Mesendoderm (in vitro differentiated cells): ENCODE measurements at regions not wholly inside any gene's neighbourhood (a gene's known extent, or its start where the extent isn't known, plus 50 kb on each side); places are given as distances from the start of the nearest gene placed in this dataset.

Experiments used
- DNase-seq: peaks from one replicate; pipeline ENCODE4 v3.0.0; 2013
- H2AK5ac ChIP-seq: 2 replicates; pipeline ENCODE4 v1.6.1; 2013; ENCODE audit warnings: low read length, inconsistent platforms
- H2BK120ac ChIP-seq: 2 replicates; pipeline ENCODE4 v1.6.1; 2013; ENCODE audit warnings: low read depth, mild to moderate bottlenecking, low read length, moderate library complexity, mixed read lengths
- H2BK15ac ChIP-seq: replicated peaks from 2 replicates; pipeline ENCODE4 v1.6.1; 2013; ENCODE audit warnings: low read depth, mild to moderate bottlenecking, moderate library complexity
- H2BK5ac ChIP-seq: 2 replicates; pipeline ENCODE4 v1.6.1; 2013; ENCODE audit warnings: low read length, inconsistent platforms
- H3K18ac ChIP-seq: 2 replicates; pipeline ENCODE4 v1.6.1; 2013; ENCODE audit warnings: mild to moderate bottlenecking, low read length, mixed read lengths
- H3K23ac ChIP-seq: one replicate; pipeline ENCODE4 v1.6.1; 2013; ENCODE audit warnings: low read length
- H3K27ac ChIP-seq: 2 replicates; pipeline ENCODE4 v1.5.1; 2013; ENCODE audit warnings: low read depth, mild to moderate bottlenecking, inconsistent platforms, low read length, moderate library complexity
- H3K27me3 ChIP-seq: 2 replicates; pipeline ENCODE4 v1.6.1; 2013; ENCODE audit warnings: low read length, control low read depth, mild to moderate bottlenecking, inconsistent platforms; ENCODE audit not compliant: insufficient read depth, poor library complexity
- H3K36me3 ChIP-seq: 2 replicates; pipeline ENCODE4 v1.6.1; 2013; ENCODE audit warnings: low read length, inconsistent platforms; ENCODE audit not compliant: control insufficient read depth, insufficient read depth
- H3K4ac ChIP-seq: one replicate; pipeline ENCODE4 v1.6.1; 2013; ENCODE audit warnings: low read depth, mild to moderate bottlenecking, low read length, moderate library complexity
- H3K4me1 ChIP-seq: 2 replicates; pipeline ENCODE4 v1.6.1; 2013; ENCODE audit warnings: low read depth, low read length, inconsistent platforms; ENCODE audit not compliant: control insufficient read depth
- H3K4me2 ChIP-seq: 2 replicates; pipeline ENCODE4 v1.6.1; 2013; ENCODE audit warnings: low read length
- H3K4me3 ChIP-seq: 2 replicates; pipeline ENCODE4 v1.5.1; 2013; ENCODE audit warnings: mild to moderate bottlenecking, low read length
- H3K56ac ChIP-seq: one replicate; pipeline ENCODE4 v1.6.1; 2013; ENCODE audit warnings: low read length
- H3K79me1 ChIP-seq: 2 replicates; pipeline ENCODE4 v1.6.1; 2013; ENCODE audit warnings: low read length, inconsistent platforms
- H3K79me2 ChIP-seq: 2 replicates; pipeline ENCODE4 v1.6.1; 2013; ENCODE audit warnings: mild to moderate bottlenecking, low read length; ENCODE audit not compliant: control insufficient read depth, insufficient read depth
- H3K9ac ChIP-seq: 2 replicates; pipeline ENCODE4 v1.6.1; 2013; ENCODE audit warnings: low read length, inconsistent platforms
- H4K5ac ChIP-seq: one replicate; pipeline ENCODE4 v1.6.1; 2013; ENCODE audit warnings: low read length
- H4K8ac ChIP-seq: one replicate; pipeline ENCODE4 v1.6.1; 2013; ENCODE audit warnings: low read depth, mild to moderate bottlenecking, control low read depth, low read length, moderate library complexity
- WGBS: extraction: QIAGEN DNeasy Blood & Tissue Kit; methylation state at CpG from one replicate; pipeline ENCODE4 v1.1.7; 2013; ENCODE audit warnings: low lambda C conversion rate, missing lambda C conversion rate; ENCODE audit not compliant: insufficient coverage; ENCODE audit errors: extremely low coverage; 5-methylcytosine and 5-hydroxymethylcytosine counted together

DNA sequence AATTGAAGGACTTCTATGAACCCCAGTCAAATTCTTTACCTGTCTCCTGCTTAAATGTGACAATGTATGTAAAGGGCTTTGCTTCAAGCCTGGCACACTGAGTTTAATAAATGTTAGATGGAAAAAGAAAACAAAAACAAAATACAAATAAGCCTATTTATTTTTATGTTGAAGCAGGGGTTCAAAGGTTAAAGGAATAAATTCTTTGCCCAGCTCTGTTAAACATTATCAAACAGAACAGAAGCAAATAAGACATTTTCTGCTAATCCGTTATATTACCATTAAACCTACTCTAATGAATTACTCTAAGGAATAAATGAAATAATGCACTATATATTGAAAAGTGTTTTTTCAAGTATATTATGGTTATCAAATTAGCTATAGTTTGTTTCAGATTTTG is 182.5 kb upstream of the CEP162 start:
- H3K4ac ChIP-seq: no peak overlapping the region
- no peak overlapping the region for H4K5ac ChIP-seq
- 100% methylated on average over 1 of the region's 1 CpG for WGBS
- no peak overlapping the region for H3K56ac ChIP-seq
- H3K27ac ChIP-seq: no peak overlapping the region
- no peaks in the 10 kb centered on the region for H3K79me2 ChIP-seq
- no peaks in the 10 kb centered on the region for H3K79me1 ChIP-seq
- no peak overlapping the region for H4K8ac ChIP-seq
- no peaks in the 10 kb centered on the region for H3K27me3 ChIP-seq
- no peak overlapping the region for H2BK15ac ChIP-seq
- H2BK5ac ChIP-seq: no peak overlapping the region
- H3K4me1 ChIP-seq: no peaks in the 10 kb centered on the region
- no peak overlapping the region for H3K4me3 ChIP-seq
- no peak overlapping the region for H3K23ac ChIP-seq
- no peak overlapping the region for H3K4me2 ChIP-seq
- no peak for DNase-seq
- H3K36me3 ChIP-seq: no peaks in the 10 kb centered on the region
- no peak overlapping the region for H3K18ac ChIP-seq
- no peak overlapping the region for H3K9ac ChIP-seq
- no peak overlapping the region for H2BK120ac ChIP-seq
- no peak overlapping the region for H2AK5ac ChIP-seq

DNA sequence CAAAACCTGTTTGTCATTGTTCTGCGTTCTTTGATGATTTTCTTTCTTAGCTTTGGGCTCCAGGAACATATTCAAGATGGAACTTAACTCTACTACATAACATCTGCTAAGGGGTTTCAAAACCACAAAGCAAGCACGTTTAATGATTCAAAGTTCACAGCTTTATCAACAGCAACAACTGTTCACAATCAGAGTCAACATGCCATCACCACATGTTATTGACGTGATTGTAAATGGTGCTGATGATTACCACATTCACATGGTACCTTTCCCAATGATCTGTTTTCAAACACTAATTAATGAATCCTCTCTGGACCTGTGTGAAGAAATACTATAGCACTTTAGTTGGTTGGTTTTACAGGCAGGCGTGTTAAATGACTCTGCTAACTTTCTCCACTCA is 180.6 kb upstream of the CEP162 start:
- no peaks in the 10 kb centered on the region for H3K36me3 ChIP-seq
- H4K8ac ChIP-seq: no peak overlapping the region
- H3K79me1 ChIP-seq: no peaks in the 10 kb centered on the region
- H3K4me3 ChIP-seq: no peak overlapping the region
- no peak overlapping the region for H3K27ac ChIP-seq
- no peaks in the 10 kb centered on the region for H3K4me1 ChIP-seq
- no peaks in the 10 kb centered on the region for H3K79me2 ChIP-seq
- H2AK5ac ChIP-seq: no peak overlapping the region
- no CpG with 5 or more reads among the region's 4 CpGs for WGBS
- no peak overlapping the region for H2BK5ac ChIP-seq
- H3K23ac ChIP-seq: no peak overlapping the region
- no peak overlapping the region for H2BK15ac ChIP-seq
- no peak for DNase-seq
- no peaks in the 10 kb centered on the region for H3K27me3 ChIP-seq
- H2BK120ac ChIP-seq: no peak overlapping the region
- H4K5ac ChIP-seq: no peak overlapping the region
- H3K18ac ChIP-seq: no peak overlapping the region
- no peak overlapping the region for H3K9ac ChIP-seq
- no peak overlapping the region for H3K4ac ChIP-seq
- no peak overlapping the region for H3K4me2 ChIP-seq
- H3K56ac ChIP-seq: no peak overlapping the region

DNA sequence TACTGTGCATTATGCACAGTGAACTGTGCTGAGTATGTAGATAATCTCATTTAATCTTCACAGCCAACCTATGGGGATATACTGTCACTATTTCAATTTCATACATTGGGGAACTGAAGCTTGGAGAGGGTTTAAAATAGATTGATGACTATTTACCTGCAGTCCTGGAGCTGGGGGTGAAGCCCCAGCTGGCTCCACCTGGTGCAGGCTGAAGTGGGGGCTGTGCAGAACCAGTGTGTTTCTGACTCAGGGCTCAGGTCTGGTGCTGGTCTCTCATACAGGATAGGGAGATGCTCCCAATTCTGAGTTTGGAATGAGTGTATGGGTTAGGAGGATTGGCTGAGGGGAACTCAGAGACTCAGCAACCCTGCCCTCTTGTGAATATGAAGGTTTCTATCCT is 176.1 kb upstream of the CEP162 start:
- Histone ChIP-seq H2BK5ac (no peak overlapping the region), H3K4me1 (no peaks in the 10 kb centered on the region), H3K4me3 (no peak overlapping the region), H2BK15ac (no peak overlapping the region), H3K36me3 (no peaks in the 10 kb centered on the region), H3K4me2 (no peak overlapping the region), H2AK5ac (no peak overlapping the region), H3K4ac (no peak overlapping the region), H3K79me1 (no peaks in the 10 kb centered on the region), H3K27ac (no peak overlapping the region), H3K18ac (no peak overlapping the region), H3K23ac (no peak overlapping the region), H3K79me2 (no peaks in the 10 kb centered on the region), H4K5ac (no peak overlapping the region), H3K9ac (no peak overlapping the region), H3K27me3 (no peaks in the 10 kb centered on the region), H3K56ac (no peak overlapping the region), H4K8ac (no peak overlapping the region), H2BK120ac (no peak overlapping the region)
- DNase-seq: no peak

DNA sequence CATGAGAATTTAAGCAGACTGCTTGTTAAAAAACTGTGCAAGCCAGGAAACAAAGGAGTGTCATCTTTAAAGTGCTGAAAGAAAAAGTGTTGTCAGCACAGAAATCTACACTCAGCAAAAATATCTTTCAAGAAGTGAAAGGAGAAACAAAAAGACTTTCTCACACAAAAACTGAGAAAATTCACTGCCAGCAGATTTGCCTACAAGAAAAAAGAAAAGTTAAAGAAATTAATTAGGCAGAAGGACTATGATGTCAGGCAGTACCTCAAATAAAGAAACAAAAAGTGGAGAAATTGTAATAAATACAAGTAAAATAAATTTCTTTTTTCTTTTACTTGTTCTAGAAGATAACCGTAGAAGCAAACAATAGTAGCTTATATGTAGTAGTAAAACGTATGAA is 171.6 kb upstream of the CEP162 start:
- Histone ChIP-seq H3K79me1 (no peaks in the 10 kb centered on the region), H2BK120ac (no peak overlapping the region), H2AK5ac (no peak overlapping the region), H4K5ac (no peak overlapping the region), H3K4me2 (no peak overlapping the region), H2BK15ac (no peak overlapping the region), H3K4ac (no peak overlapping the region), H3K4me3 (no peak overlapping the region), H3K36me3 (no peaks in the 10 kb centered on the region), H2BK5ac (no peak overlapping the region), H3K4me1 (no peaks in the 10 kb centered on the region), H3K23ac (no peak overlapping the region), H3K79me2 (no peaks in the 10 kb centered on the region), H3K56ac (no peak overlapping the region), H4K8ac (no peak overlapping the region), H3K27ac (no peak overlapping the region), H3K18ac (no peak overlapping the region), H3K27me3 (no peaks in the 10 kb centered on the region), H3K9ac (no peak overlapping the region)
- DNase-seq: no peak
- no CpG with 5 or more reads among the region's 2 CpGs for WGBS

DNA sequence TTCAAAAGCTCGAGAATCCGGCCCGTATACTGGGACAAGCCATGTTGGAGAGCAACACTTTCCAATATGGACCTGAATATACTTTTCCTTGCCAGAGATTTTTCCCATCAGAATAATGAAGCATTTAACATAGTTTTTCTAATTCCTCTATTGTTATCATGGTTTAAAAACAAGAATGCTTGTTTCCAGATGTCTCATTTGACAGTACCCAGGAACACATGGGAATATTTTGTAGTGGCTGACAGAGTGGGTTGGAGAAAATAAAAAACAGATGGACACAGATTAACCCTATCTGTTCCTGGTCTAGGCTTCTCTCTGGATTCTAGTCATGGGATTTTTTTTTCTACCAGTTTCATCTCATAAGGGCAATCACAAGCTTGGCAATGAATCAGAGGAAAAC is 164.8 kb upstream of the CEP162 start:
- no peak overlapping the region for H3K56ac ChIP-seq
- H4K5ac ChIP-seq: no peak overlapping the region
- H3K4ac ChIP-seq: no peak overlapping the region
- no peak overlapping the region for H3K27ac ChIP-seq
- DNase-seq: no peak
- H3K4me1 ChIP-seq: no peaks in the 10 kb centered on the region
- H3K79me1 ChIP-seq: no peaks in the 10 kb centered on the region
- no peak overlapping the region for H2AK5ac ChIP-seq
- H4K8ac ChIP-seq: no peak overlapping the region
- no peaks in the 10 kb centered on the region for H3K36me3 ChIP-seq
- WGBS: no CpG with 5 or more reads among the region's 3 CpGs
- no peak overlapping the region for H3K4me3 ChIP-seq
- H3K18ac ChIP-seq: no peak overlapping the region
- H3K27me3 ChIP-seq: no peaks in the 10 kb centered on the region
- no peak overlapping the region for H3K23ac ChIP-seq
- no peaks in the 10 kb centered on the region for H3K79me2 ChIP-seq
- H3K9ac ChIP-seq: no peak overlapping the region
- no peak overlapping the region for H2BK120ac ChIP-seq
- H3K4me2 ChIP-seq: no peak overlapping the region
- H2BK15ac ChIP-seq: no peak overlapping the region
- no peak overlapping the region for H2BK5ac ChIP-seq

DNA sequence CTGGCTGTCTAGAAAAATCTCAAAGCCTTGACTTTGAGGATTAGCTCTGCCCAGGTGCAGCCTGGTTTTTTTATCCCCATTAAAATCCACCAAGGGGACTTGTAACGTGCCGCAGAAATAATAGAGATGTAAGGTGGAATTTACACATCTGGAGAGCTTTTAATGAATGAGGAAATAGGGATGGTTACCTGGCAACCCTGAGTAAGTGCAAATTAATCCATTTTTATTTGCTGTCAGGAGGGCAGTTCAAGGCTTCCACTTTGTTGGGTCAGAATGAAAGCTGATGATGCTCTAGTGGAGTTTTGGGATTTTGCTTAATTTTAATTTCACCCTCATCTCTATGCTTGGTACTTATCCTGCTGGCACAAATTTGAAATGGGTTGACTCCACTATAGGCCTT is 163.4 kb upstream of the CEP162 start:
- no peak overlapping the region for H3K4me3 ChIP-seq
- no peak overlapping the region for H2AK5ac ChIP-seq
- no peak overlapping the region for H3K18ac ChIP-seq
- WGBS: no CpG with 5 or more reads among the region's 2 CpGs
- H2BK15ac ChIP-seq: no peak overlapping the region
- H3K4me1 ChIP-seq: no peaks in the 10 kb centered on the region
- H3K36me3 ChIP-seq: no peaks in the 10 kb centered on the region
- no peak overlapping the region for H3K27ac ChIP-seq
- no peak overlapping the region for H3K9ac ChIP-seq
- no peak overlapping the region for H3K56ac ChIP-seq
- H3K27me3 ChIP-seq: no peaks in the 10 kb centered on the region
- no peak overlapping the region for H4K5ac ChIP-seq
- H3K4me2 ChIP-seq: no peak overlapping the region
- H3K79me2 ChIP-seq: no peaks in the 10 kb centered on the region
- no peaks in the 10 kb centered on the region for H3K79me1 ChIP-seq
- no peak overlapping the region for H3K4ac ChIP-seq
- DNase-seq: no peak
- no peak overlapping the region for H4K8ac ChIP-seq
- H3K23ac ChIP-seq: no peak overlapping the region
- H2BK120ac ChIP-seq: no peak overlapping the region
- no peak overlapping the region for H2BK5ac ChIP-seq
